ENCODE measurements at regions not wholly inside any gene's neighbourhood (a gene's known extent, or its start where the extent isn't known, plus 50 kb on each side); places are given as distances from the start of the nearest gene placed in this dataset.

DNA sequence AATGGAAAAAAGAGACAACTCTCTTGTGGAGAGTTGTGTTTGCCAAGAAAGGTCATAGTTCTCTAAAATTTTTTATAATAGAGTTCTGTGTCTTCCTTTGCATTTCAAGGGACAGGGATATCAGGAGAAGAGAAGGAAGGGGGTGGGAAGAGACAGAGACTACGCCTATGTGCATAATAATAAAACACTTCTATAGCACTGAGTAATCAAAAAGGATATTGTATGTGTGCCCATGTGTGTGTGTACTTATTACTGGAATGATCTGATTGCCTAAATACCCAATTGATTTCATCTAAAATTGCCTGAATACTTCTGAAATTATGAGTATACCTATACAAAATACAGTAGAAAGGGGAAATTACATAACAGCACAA lies 803.7 kb upstream of the ACVR2A start:
- Histone ChIP-seq H3K27me3 (ENCODE audit: control insufficient read depth, insufficient read depth, low read length) (no peaks in the 10 kb centered on the region), H3K4me3 (ENCODE audit: low read length) (no peak overlapping the region), H3K36me3 (ENCODE audit: control insufficient read depth, insufficient read depth, low read length) (no peaks in the 10 kb centered on the region), H3K27ac (ENCODE audit: low read depth, low read length) (no peak overlapping the region), H3K4me1 (ENCODE audit: control insufficient read depth, insufficient read depth, low read length) (no peaks in the 10 kb centered on the region), H3K9ac (ENCODE audit: low read length) (no peak overlapping the region)

GRCh38 chr2:147040298-147041120 lies 804.3 kb upstream of the ACVR2A start:
- no peak overlapping the region for H3K27ac ChIP-seq (ENCODE audit: low read depth, low read length)
- no peaks in the 10 kb centered on the region for H3K36me3 ChIP-seq (ENCODE audit: control insufficient read depth, insufficient read depth, low read length)
- no peaks in the 10 kb centered on the region for H3K4me1 ChIP-seq (ENCODE audit: control insufficient read depth, insufficient read depth, low read length)
- H3K4me3 ChIP-seq (ENCODE audit: low read length): no peak overlapping the region
- no peak overlapping the region for H3K9ac ChIP-seq (ENCODE audit: low read length)
- H3K27me3 ChIP-seq (ENCODE audit: control insufficient read depth, insufficient read depth, low read length): no peaks in the 10 kb centered on the region

DNA sequence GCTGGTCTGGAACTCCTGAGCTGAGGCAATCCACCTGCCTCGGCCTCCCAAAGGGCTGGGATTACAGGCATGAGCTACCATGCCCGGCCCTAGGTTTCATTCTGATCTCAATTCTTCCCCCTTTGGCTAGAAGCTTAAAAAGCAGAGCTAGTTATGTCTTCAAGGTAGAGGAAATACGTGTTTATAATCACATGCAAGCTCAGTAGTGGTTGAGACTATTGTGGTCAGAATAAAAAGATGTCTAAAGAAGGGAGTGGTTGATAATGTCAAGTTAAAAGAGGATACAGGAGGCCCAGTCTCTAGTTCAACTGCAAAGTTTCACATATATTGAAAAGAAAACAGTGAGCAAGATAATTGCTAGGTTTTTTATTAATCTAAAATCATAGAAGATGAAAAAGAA lies 807.8 kb upstream of the ACVR2A start:
- Histone ChIP-seq H3K27ac (ENCODE audit: low read depth, low read length) (no peak overlapping the region), H3K9ac (ENCODE audit: low read length) (no peak overlapping the region), H3K4me1 (ENCODE audit: control insufficient read depth, insufficient read depth, low read length) (no peaks in the 10 kb centered on the region), H3K4me3 (ENCODE audit: low read length) (no peak overlapping the region), H3K27me3 (ENCODE audit: control insufficient read depth, insufficient read depth, low read length) (no peaks in the 10 kb centered on the region), H3K36me3 (ENCODE audit: control insufficient read depth, insufficient read depth, low read length) (no peaks in the 10 kb centered on the region)

DNA sequence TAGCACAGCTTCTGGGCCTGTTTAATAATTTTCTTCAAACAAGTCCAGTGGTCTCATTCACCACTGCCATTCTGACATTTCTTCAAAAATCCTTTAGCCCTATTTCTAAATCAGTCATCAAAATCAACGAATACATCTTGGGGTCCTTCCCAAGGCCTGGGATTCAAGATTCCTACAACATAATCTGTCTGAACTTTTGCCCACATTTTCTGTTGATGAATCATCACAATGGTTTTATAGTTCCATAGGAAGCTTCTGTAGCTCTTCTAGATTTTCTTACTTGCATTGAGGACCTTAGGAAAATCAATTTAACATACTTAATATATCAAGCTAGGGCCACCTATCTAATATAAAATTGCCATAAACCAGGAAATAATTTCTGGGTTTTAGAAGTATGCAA lies 811.8 kb upstream of the ACVR2A start:
- Histone ChIP-seq H3K27me3 (ENCODE audit: control insufficient read depth, insufficient read depth, low read length) (no peaks in the 10 kb centered on the region), H3K4me3 (ENCODE audit: low read length) (no peak overlapping the region), H3K27ac (ENCODE audit: low read depth, low read length) (no peak overlapping the region), H3K36me3 (ENCODE audit: control insufficient read depth, insufficient read depth, low read length) (no peaks in the 10 kb centered on the region), H3K4me1 (ENCODE audit: control insufficient read depth, insufficient read depth, low read length) (no peaks in the 10 kb centered on the region), H3K9ac (ENCODE audit: low read length) (no peak overlapping the region)

- no peak overlapping the region for H3K27ac ChIP-seq (ENCODE audit: low read depth, low read length)
- H3K36me3 ChIP-seq (ENCODE audit: control insufficient read depth, insufficient read depth, low read length): no peaks in the 10 kb centered on the region
- H3K27me3 ChIP-seq (ENCODE audit: control insufficient read depth, insufficient read depth, low read length): no peaks in the 10 kb centered on the region
- H3K4me1 ChIP-seq (ENCODE audit: control insufficient read depth, insufficient read depth, low read length): no peaks in the 10 kb centered on the region
- no peak overlapping the region for H3K9ac ChIP-seq (ENCODE audit: low read length)
- no peak overlapping the region for H3K4me3 ChIP-seq (ENCODE audit: low read length)
Observed at GRCh38 chr2:147031897-147032296, 812.9 kb upstream of the ACVR2A start.

DNA sequence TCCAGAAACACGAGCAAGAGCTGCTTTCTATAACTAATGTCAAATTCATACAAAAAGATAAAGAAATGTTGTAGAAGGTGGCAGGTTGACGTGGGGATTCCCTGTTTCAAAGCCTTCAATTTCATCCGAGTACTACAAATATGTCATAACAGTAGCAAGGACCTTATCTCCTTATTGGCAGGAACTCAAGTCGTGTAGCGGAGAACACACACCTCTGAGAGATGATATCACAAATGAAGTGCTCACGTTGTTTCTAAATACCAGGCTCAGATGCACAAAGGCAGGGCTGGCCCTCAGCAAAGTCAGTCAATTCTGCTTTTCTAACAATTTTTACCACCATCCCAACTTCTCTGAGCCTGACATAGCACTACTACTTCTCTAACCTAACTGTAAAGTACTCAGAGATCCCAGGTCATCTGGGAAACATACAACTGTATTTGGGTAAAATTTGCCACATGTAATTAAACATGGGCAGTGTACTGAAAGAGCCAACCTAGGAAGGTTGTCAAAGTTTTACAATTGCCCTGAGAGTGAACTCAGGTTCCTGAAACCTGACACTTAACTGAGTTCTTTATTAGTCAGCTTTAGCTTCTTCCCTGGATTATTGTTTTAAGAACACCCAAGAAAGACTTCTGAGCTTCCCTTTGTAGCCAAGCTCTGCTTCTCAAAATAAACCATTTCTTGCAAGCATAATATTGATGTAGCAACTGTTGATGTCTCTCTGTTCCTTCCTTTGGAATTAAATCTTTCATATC lies 813.7 kb upstream of the ACVR2A start:
- Histone ChIP-seq H3K36me3 (ENCODE audit: control insufficient read depth, insufficient read depth, low read length) (no peaks in the 10 kb centered on the region), H3K27ac (ENCODE audit: low read depth, low read length) (no peak overlapping the region), H3K4me3 (ENCODE audit: low read length) (no peak overlapping the region)

DNA sequence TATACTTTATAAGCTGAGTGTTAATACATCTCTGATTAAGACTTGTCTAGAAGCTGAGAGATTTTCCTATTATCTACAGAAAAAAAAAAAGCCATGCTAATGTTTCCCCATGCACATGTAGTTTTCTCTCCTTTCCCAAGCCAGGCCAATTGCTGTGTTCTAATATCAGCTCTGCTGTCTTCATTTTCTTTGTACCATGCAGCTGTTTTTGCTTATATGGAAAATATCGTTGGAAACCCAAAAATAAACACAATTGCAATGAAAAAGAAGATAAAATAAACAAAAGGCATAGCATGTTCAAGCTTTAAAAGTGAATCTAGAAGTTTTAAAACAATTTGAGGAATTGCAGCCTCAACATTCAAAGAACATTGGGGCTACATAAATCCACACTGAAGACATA lies 817.4 kb upstream of the ACVR2A start:
- H3K4me1 ChIP-seq (ENCODE audit: control insufficient read depth, insufficient read depth, low read length): no peaks in the 10 kb centered on the region
- H3K36me3 ChIP-seq (ENCODE audit: control insufficient read depth, insufficient read depth, low read length): no peaks in the 10 kb centered on the region
- H3K4me3 ChIP-seq (ENCODE audit: low read length): no peak overlapping the region
- no peak overlapping the region for H3K27ac ChIP-seq (ENCODE audit: low read depth, low read length)
- no peak overlapping the region for H3K9ac ChIP-seq (ENCODE audit: low read length)
- no peaks in the 10 kb centered on the region for H3K27me3 ChIP-seq (ENCODE audit: control insufficient read depth, insufficient read depth, low read length)

More for the DNA sequence above, 813.7 kb upstream of the ACVR2A start:
- no peaks in the 10 kb centered on the region for H3K27me3 ChIP-seq (ENCODE audit: control insufficient read depth, insufficient read depth, low read length)
- H3K9ac ChIP-seq (ENCODE audit: low read length): no peak overlapping the region
- H3K4me1 ChIP-seq (ENCODE audit: control insufficient read depth, insufficient read depth, low read length): no peaks in the 10 kb centered on the region

GRCh38 chr2:147026664-147027295 lies 818.0 kb upstream of the ACVR2A start:
- Histone ChIP-seq H3K4me1 (ENCODE audit: control insufficient read depth, insufficient read depth, low read length) (no peaks in the 10 kb centered on the region), H3K4me3 (ENCODE audit: low read length) (no peak overlapping the region), H3K27me3 (ENCODE audit: control insufficient read depth, insufficient read depth, low read length) (no peaks in the 10 kb centered on the region), H3K9ac (ENCODE audit: low read length) (no peak overlapping the region), H3K27ac (ENCODE audit: low read depth, low read length) (no peak overlapping the region), H3K36me3 (ENCODE audit: control insufficient read depth, insufficient read depth, low read length) (no peaks in the 10 kb centered on the region)

- H3K4me1 ChIP-seq (ENCODE audit: control insufficient read depth, insufficient read depth, low read length): no peaks in the 10 kb centered on the region
- H3K27ac ChIP-seq (ENCODE audit: low read depth, low read length): no peak overlapping the region
- H3K4me3 ChIP-seq (ENCODE audit: low read length): no peak overlapping the region
- H3K9ac ChIP-seq (ENCODE audit: low read length): no peak overlapping the region
- no peaks in the 10 kb centered on the region for H3K27me3 ChIP-seq (ENCODE audit: control insufficient read depth, insufficient read depth, low read length)
- no peaks in the 10 kb centered on the region for H3K36me3 ChIP-seq (ENCODE audit: control insufficient read depth, insufficient read depth, low read length)
Observed at GRCh38 chr2:147025646-147026585, 818.9 kb upstream of the ACVR2A start.

- Histone ChIP-seq H3K27me3 (ENCODE audit: control insufficient read depth, insufficient read depth, low read length) (no peaks in the 10 kb centered on the region), H3K27ac (ENCODE audit: low read depth, low read length) (no peak overlapping the region), H3K9ac (ENCODE audit: low read length) (no peak overlapping the region)
Observed at GRCh38 chr2:147019311-147019710, 825.5 kb upstream of the ACVR2A start.

GRCh38 chr2:147017951-147018645 lies 826.7 kb upstream of the ACVR2A start:
- H3K36me3 ChIP-seq (ENCODE audit: control insufficient read depth, insufficient read depth, low read length): no peaks in the 10 kb centered on the region
- no peaks in the 10 kb centered on the region for H3K27me3 ChIP-seq (ENCODE audit: control insufficient read depth, insufficient read depth, low read length)
- no peak overlapping the region for H3K27ac ChIP-seq (ENCODE audit: low read depth, low read length)
- H3K9ac ChIP-seq (ENCODE audit: low read length): no peak overlapping the region
- H3K4me3 ChIP-seq (ENCODE audit: low read length): no peak overlapping the region
- H3K4me1 ChIP-seq (ENCODE audit: control insufficient read depth, insufficient read depth, low read length): no peaks in the 10 kb centered on the region

More at GRCh38 chr2:147019311-147019710, 825.5 kb upstream of the ACVR2A start:
- no peaks in the 10 kb centered on the region for H3K4me1 ChIP-seq (ENCODE audit: control insufficient read depth, insufficient read depth, low read length)
- no peak overlapping the region for H3K4me3 ChIP-seq (ENCODE audit: low read length)
- no peaks in the 10 kb centered on the region for H3K36me3 ChIP-seq (ENCODE audit: control insufficient read depth, insufficient read depth, low read length)

Measured in rectal smooth muscle tissue (tissue), 1 donor.